ENCODE measurements at regions not wholly inside any gene's neighbourhood (a gene's known extent, or its start where the extent isn't known, plus 50 kb on each side); places are given as distances from the start of the nearest gene placed in this dataset.

DNA sequence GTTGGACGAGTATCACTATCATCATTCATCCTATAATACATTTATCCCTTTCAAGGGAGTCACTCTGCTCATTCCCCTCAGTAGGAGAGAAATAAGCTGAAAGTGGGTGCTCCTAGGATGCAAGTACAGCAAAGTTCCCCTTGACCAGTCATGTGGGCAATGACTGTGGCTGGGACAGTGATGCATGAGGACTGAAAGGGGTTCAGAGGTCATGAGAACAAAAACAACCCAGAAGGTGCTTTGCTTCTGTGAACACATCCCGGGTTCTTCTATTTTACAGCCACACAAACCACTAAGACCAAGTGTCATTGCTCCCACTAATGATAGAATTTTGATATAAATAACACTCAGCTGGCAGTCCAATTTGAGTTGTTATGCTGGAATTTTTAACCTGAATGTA, 177.8 kb upstream of the ADCY2 start:
- DNase-seq (ENCODE audit: low read depth in 1 of 2, low spot score in 1 of 2) (no peak), ATAC-seq (no peak), FAIRE-seq (no peak)
- ChIA-PET POLR2A (no interaction called here), CTCF (no interaction called here)
- H3K9me3 ChIP-seq = no peaks in the 10 kb centered on the region
- no peak overlapping the region for H3K4me2 ChIP-seq
- no peaks in the 10 kb centered on the region for H3K4me1 ChIP-seq
- 0% methylated on average over 2 of the region's 2 CpGs for WGBS (ENCODE audit: missing lambda C conversion rate)
- no peak overlapping the region for H3K27ac ChIP-seq
- TF ChIP-seq, protein P1, sequence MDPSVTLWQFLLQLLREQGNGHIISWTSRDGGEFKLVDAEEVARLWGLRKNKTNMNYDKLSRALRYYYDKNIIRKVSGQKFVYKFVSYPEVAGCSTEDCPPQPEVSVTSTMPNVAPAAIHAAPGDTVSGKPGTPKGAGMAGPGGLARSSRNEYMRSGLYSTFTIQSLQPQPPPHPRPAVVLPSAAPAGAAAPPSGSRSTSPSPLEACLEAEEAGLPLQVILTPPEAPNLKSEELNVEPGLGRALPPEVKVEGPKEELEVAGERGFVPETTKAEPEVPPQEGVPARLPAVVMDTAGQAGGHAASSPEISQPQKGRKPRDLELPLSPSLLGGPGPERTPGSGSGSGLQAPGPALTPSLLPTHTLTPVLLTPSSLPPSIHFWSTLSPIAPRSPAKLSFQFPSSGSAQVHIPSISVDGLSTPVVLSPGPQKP (IDR thresholded peaks at IDR 0.05; ENCODE audit: low read depth, low read length) = no peak
- TF ChIP-seq HOXB5 (CRISPR knock-in tag; IDR thresholded peaks at IDR 0.05) = no peak
- TF ChIP-seq, protein P2, sequence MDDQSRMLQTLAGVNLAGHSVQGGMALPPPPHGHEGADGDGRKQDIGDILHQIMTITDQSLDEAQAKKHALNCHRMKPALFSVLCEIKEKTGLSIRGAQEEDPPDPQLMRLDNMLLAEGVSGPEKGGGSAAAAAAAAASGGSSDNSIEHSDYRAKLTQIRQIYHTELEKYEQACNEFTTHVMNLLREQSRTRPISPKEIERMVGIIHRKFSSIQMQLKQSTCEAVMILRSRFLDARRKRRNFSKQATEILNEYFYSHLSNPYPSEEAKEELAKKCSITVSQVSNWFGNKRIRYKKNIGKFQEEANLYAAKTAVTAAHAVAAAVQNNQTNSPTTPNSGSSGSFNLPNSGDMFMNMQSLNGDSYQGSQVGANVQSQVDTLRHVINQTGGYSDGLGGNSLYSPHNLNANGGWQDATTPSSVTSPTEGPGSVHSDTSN (IDR thresholded peaks at IDR 0.05) = no peak
- TF ChIP-seq, protein P3, sequence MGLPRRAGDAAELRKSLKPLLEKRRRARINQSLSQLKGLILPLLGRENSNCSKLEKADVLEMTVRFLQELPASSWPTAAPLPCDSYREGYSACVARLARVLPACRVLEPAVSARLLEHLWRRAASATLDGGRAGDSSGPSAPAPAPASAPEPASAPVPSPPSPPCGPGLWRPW (IDR thresholded peaks at IDR 0.05) = no peak
- no peak for TF ChIP-seq MAZ (IDR thresholded peaks at IDR 0.05; ENCODE audit: borderline replicate concordance, low read depth, low read length)
- H3K4me3 ChIP-seq = no peak overlapping the region

DNA sequence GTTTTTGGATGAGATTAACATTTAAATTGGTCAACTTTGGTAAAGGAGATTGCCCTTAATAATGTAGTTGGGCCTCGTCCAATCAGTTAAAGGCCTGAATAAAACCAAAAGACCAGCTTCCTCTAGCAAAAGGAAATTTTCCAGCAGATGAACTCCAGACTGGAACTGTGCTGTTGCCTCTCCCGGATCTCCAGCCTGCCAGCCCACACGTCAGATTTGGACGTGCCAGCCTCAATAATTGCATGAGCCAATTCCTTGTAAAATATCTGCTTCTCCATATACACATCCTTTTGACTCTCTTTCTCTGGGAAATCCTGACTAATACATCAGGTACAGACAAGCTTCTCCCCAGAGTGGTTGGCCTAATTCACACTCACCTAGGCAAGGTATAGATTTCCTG, 175.8 kb upstream of the ADCY2 start:
- Histone ChIP-seq H3K4me3 (no peak overlapping the region), H3K4me1 (no peaks in the 10 kb centered on the region), H3K27ac (no peak overlapping the region), H3K9me3 (no peaks in the 10 kb centered on the region), H3K4me2 (no peak overlapping the region)
- ChIA-PET POLR2A (no interaction called here), CTCF (no interaction called here)
- TF ChIP-seq, protein P2 (IDR thresholded peaks at IDR 0.05) = no peak
- TF ChIP-seq FOXS1 (CRISPR knock-in tag; IDR thresholded peaks at IDR 0.05) (no peak), ZFP36 (IDR thresholded peaks at IDR 0.05; ENCODE audit: borderline replicate concordance, partially characterized antibody) (no peak), EHF (CRISPR knock-in tag; IDR thresholded peaks at IDR 0.05) (no peak), CHD4 (IDR thresholded peaks at IDR 0.05; ENCODE audit: borderline replicate concordance) (no peak), POLR2AphosphoS2 (conservative IDR thresholded peaks at IDR 0.05; ENCODE audit: low read length) (no peak), PHF8 (IDR thresholded peaks at IDR 0.05; ENCODE audit: borderline replicate concordance, low read depth) (no peak), RARB (CRISPR knock-in tag; IDR thresholded peaks at IDR 0.05) (no peak)
- DNase-seq (ENCODE audit: low read depth in 1 of 2, low spot score in 1 of 2) (no peak), ATAC-seq (no peak), FAIRE-seq (no peak)
- WGBS (ENCODE audit: missing lambda C conversion rate) = 2% methylated on average over 4 of the region's 4 CpGs

DNA sequence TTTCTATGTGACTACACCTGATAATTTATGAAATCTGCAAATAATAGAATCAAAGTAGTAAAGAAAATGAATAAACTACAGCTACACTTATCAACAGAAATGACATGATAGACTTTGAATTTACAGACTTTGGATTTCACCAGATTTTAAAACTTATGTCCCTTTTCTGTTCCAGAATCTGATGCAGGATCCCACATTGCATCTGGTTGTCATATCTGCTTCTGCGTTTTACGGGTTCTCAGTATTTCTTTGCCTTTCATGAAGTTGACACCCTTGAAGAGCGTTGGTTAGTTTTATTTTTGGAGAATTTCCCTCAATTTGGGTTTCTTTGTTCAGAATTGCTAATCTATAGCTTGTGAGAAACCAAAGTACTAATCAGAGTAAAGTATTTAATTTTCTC, 174.9 kb upstream of the ADCY2 start:
- DNase-seq (ENCODE audit: low read depth in 1 of 2, low spot score in 1 of 2) = no peak
- FAIRE-seq = no peak
- no peak overlapping the region for H3K4me2 ChIP-seq
- H3K9me3 ChIP-seq = no peaks in the 10 kb centered on the region
- ATAC-seq = no peak
- H3K4me3 ChIP-seq = no peak overlapping the region
- ChIA-PET POLR2A (no interaction called here), CTCF (no interaction called here)
- H3K4me1 ChIP-seq = no peaks in the 10 kb centered on the region
- TF ChIP-seq POLR2A (IDR thresholded peaks at IDR 0.05; ENCODE audit: low read length) (no peak), FOSB (CRISPR knock-in tag; IDR thresholded peaks at IDR 0.05) (no peak), HDAC2 (IDR thresholded peaks at IDR 0.05) (no peak)
- no peak overlapping the region for H3K27ac ChIP-seq
- WGBS (ENCODE audit: missing lambda C conversion rate) = 32% methylated on average over 3 of the region's 3 CpGs

DNA sequence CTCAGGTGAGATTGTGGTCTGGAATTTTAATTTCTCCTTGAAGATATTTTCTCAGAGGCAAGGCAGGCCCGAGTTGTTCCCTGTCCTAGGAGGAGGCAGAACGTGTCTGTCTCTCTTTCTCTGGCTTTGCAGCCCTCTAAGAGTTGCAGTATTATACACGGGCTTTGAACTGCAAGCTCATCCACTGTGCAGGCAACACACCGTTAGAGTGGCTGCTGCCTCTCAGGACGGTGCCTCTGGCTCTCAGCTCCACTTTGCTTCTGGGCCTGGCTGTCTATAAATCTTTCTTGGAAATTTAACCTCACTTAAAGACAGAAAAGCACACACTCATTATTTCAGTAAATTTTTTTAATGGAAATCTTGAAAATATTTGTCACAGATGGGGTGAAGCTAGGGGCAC, 170.1 kb upstream of the ADCY2 start:
- TF ChIP-seq KDM5A (IDR thresholded peaks at IDR 0.05) = no peak
- TF ChIP-seq, protein P4, sequence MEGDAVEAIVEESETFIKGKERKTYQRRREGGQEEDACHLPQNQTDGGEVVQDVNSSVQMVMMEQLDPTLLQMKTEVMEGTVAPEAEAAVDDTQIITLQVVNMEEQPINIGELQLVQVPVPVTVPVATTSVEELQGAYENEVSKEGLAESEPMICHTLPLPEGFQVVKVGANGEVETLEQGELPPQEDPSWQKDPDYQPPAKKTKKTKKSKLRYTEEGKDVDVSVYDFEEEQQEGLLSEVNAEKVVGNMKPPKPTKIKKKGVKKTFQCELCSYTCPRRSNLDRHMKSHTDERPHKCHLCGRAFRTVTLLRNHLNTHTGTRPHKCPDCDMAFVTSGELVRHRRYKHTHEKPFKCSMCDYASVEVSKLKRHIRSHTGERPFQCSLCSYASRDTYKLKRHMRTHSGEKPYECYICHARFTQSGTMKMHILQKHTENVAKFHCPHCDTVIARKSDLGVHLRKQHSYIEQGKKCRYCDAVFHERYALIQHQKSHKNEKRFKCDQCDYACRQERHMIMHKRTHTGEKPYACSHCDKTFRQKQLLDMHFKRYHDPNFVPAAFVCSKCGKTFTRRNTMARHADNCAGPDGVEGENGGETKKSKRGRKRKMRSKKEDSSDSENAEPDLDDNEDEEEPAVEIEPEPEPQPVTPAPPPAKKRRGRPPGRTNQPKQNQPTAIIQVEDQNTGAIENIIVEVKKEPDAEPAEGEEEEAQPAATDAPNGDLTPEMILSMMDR (IDR thresholded peaks at IDR 0.05) = no peak
- no peak for TF ChIP-seq CHD4 (IDR thresholded peaks at IDR 0.05; ENCODE audit: borderline replicate concordance)
- TF ChIP-seq POLR2A (IDR thresholded peaks at IDR 0.05; ENCODE audit: low read length) = no peak
- no peak for TF ChIP-seq TFCP2L1 (CRISPR knock-in tag; IDR thresholded peaks at IDR 0.05)
- no peak for TF ChIP-seq EHF (CRISPR knock-in tag; IDR thresholded peaks at IDR 0.05)
- TF ChIP-seq JUN (IDR thresholded peaks at IDR 0.05) = no peak
- TF ChIP-seq, protein P3 (IDR thresholded peaks at IDR 0.05) = no peak
- no peak for TF ChIP-seq SMC3 (IDR thresholded peaks at IDR 0.05)
- no peak for TF ChIP-seq JUNB (IDR thresholded peaks at IDR 0.05)
- TF ChIP-seq, protein P5, sequence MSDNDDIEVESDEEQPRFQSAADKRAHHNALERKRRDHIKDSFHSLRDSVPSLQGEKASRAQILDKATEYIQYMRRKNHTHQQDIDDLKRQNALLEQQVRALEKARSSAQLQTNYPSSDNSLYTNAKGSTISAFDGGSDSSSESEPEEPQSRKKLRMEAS (IDR thresholded peaks at IDR 0.05) = no peak
- no peak for TF ChIP-seq MYC (IDR thresholded peaks at IDR 0.05; ENCODE audit: borderline replicate concordance, low read length)
- no peak for TF ChIP-seq CEBPB (IDR thresholded peaks at IDR 0.05)
- no peak for TF ChIP-seq BHLHE40 (IDR thresholded peaks at IDR 0.05; ENCODE audit: low read depth, low read length)
- no peak for TF ChIP-seq HOXB13 (CRISPR knock-in tag; IDR thresholded peaks at IDR 0.05; ENCODE audit: low read depth)
- TF ChIP-seq ZC3H11A (IDR thresholded peaks at IDR 0.05) = no peak
- Histone ChIP-seq H3K4me1 (no peaks in the 10 kb centered on the region), H3K4me2 (no peak overlapping the region), H3K4me3 (no peak overlapping the region), H3K27ac (no peak overlapping the region), H3K9me3 (no peaks in the 10 kb centered on the region)
- POLR2A ChIA-PET = no interaction called here
- FAIRE-seq (no peak), ATAC-seq (no peak), DNase-seq (ENCODE audit: low read depth in 1 of 2, low spot score in 1 of 2) (no peak)
- WGBS (ENCODE audit: missing lambda C conversion rate) = under 1% methylated on average over 5 of the region's 5 CpGs
- CTCF ChIA-PET = no interaction called here

All from A549 (cell line).